ENCODE measurements at regions not wholly inside any gene's neighbourhood (a gene's known extent, or its start where the extent isn't known, plus 50 kb on each side); places are given as distances from the start of the nearest gene placed in this dataset.

- TF ChIP-seq CTCF (IDR thresholded peaks at IDR 0.05), result no peak
- no peak for TF ChIP-seq POLR2A (IDR thresholded peaks at IDR 0.05)
- no peak for TF ChIP-seq EP300 (IDR thresholded peaks at IDR 0.05)
These were observed 176.2 kb downstream of the URI1 start for GRCh38 chr19:30118221-30118620.

Data from tibial nerve (tissue), 4 donors.